ENCODE measurements at regions not wholly inside any gene's neighbourhood (a gene's known extent, or its start where the extent isn't known, plus 50 kb on each side); places are given as distances from the start of the nearest gene placed in this dataset.

- H3K4me3 ChIP-seq (ENCODE audit: insufficient read depth, low read depth, low read length): no peak overlapping the region
- 87 to 92% methylated on average over 5 of the region's 5 CpGs for WGBS, 2 experiments
- H3K27ac ChIP-seq (ENCODE audit: insufficient read depth, low read depth, low read length, poor library complexity, severe bottlenecking): no peak overlapping the region
- no peaks in the 10 kb centered on the region for H3K27me3 ChIP-seq (ENCODE audit: control insufficient read depth, insufficient read depth, low read length, poor library complexity, severe bottlenecking)
- H3K36me3 ChIP-seq (ENCODE audit: control insufficient read depth, insufficient read depth, low read length): no peaks in the 10 kb centered on the region
- H3K4me1 ChIP-seq (ENCODE audit: control insufficient read depth, insufficient read depth, low read length): no peaks in the 10 kb centered on the region
- no peaks in the 10 kb centered on the region for H3K9me3 ChIP-seq (ENCODE audit: control insufficient read depth, low read length)
Observed at GRCh38 chr16:54480429-54480828, 193.8 kb upstream of the IRX3 start.

- no peak overlapping the region for H3K4me3 ChIP-seq (ENCODE audit: insufficient read depth, low read depth, low read length)
- 100% methylated on average over 1 of the region's 1 CpG; no CpG with 5 or more reads in 1 of the 2 experiments for WGBS, 2 experiments
Observed at GRCh38 chr16:54479546-54479945, 193.0 kb upstream of the IRX3 start.

GRCh38 chr16:54477714-54478113 is 191.1 kb upstream of the IRX3 start:
- H3K4me3 ChIP-seq (ENCODE audit: insufficient read depth, low read depth, low read length): no peak overlapping the region
- no peaks in the 10 kb centered on the region for H3K36me3 ChIP-seq (ENCODE audit: control insufficient read depth, insufficient read depth, low read length)
- no peaks in the 10 kb centered on the region for H3K27me3 ChIP-seq (ENCODE audit: control insufficient read depth, insufficient read depth, low read length, poor library complexity, severe bottlenecking)
- H3K4me1 ChIP-seq (ENCODE audit: control insufficient read depth, insufficient read depth, low read length): no peaks in the 10 kb centered on the region
- H3K9me3 ChIP-seq (ENCODE audit: control insufficient read depth, low read length): no peaks in the 10 kb centered on the region
- 75 to 78% methylated on average over 6 of the region's 6 CpGs for WGBS, 2 experiments
- no peak overlapping the region for H3K27ac ChIP-seq (ENCODE audit: insufficient read depth, low read depth, low read length, poor library complexity, severe bottlenecking)

More at GRCh38 chr16:54479546-54479945, 193.0 kb upstream of the IRX3 start:
- H3K36me3 ChIP-seq (ENCODE audit: control insufficient read depth, insufficient read depth, low read length): no peaks in the 10 kb centered on the region
- H3K27ac ChIP-seq (ENCODE audit: insufficient read depth, low read depth, low read length, poor library complexity, severe bottlenecking): no peak overlapping the region
- H3K4me1 ChIP-seq (ENCODE audit: control insufficient read depth, insufficient read depth, low read length): no peaks in the 10 kb centered on the region
- H3K27me3 ChIP-seq (ENCODE audit: control insufficient read depth, insufficient read depth, low read length, poor library complexity, severe bottlenecking): no peaks in the 10 kb centered on the region
- no peaks in the 10 kb centered on the region for H3K9me3 ChIP-seq (ENCODE audit: control insufficient read depth, low read length)

- H3K4me3 ChIP-seq (ENCODE audit: insufficient read depth, low read depth, low read length): no peak overlapping the region
- 83 to 90% methylated on average over 5 of the region's 5 CpGs for WGBS, 2 experiments
- H3K4me1 ChIP-seq (ENCODE audit: control insufficient read depth, insufficient read depth, low read length): no peaks in the 10 kb centered on the region
- no peaks in the 10 kb centered on the region for H3K9me3 ChIP-seq (ENCODE audit: control insufficient read depth, low read length)
- no peak overlapping the region for H3K27ac ChIP-seq (ENCODE audit: insufficient read depth, low read depth, low read length, poor library complexity, severe bottlenecking)
- no peaks in the 10 kb centered on the region for H3K36me3 ChIP-seq (ENCODE audit: control insufficient read depth, insufficient read depth, low read length)
- H3K27me3 ChIP-seq (ENCODE audit: control insufficient read depth, insufficient read depth, low read length, poor library complexity, severe bottlenecking): no peaks in the 10 kb centered on the region
Observed at GRCh38 chr16:54475019-54475601, 188.5 kb upstream of the IRX3 start.

- Histone ChIP-seq H3K27me3 (ENCODE audit: control insufficient read depth, insufficient read depth, low read length, poor library complexity, severe bottlenecking) (no peaks in the 10 kb centered on the region), H3K36me3 (ENCODE audit: control insufficient read depth, insufficient read depth, low read length) (no peaks in the 10 kb centered on the region), H3K4me3 (ENCODE audit: insufficient read depth, low read depth, low read length) (no peak overlapping the region), H3K27ac (ENCODE audit: insufficient read depth, low read depth, low read length, poor library complexity, severe bottlenecking) (no peak overlapping the region), H3K9me3 (ENCODE audit: control insufficient read depth, low read length) (no peaks in the 10 kb centered on the region), H3K4me1 (ENCODE audit: control insufficient read depth, insufficient read depth, low read length) (no peaks in the 10 kb centered on the region)
- WGBS, 2 experiments: 88 to 90% methylated on average over 8 of the region's 8 CpGs
Observed at GRCh38 chr16:54473226-54473993, 186.8 kb upstream of the IRX3 start.

- WGBS, 2 experiments: 86 to 95% methylated on average over 2 of the region's 2 CpGs
- Histone ChIP-seq H3K27me3 (ENCODE audit: control insufficient read depth, insufficient read depth, low read length, poor library complexity, severe bottlenecking) (no peaks in the 10 kb centered on the region), H3K4me1 (ENCODE audit: control insufficient read depth, insufficient read depth, low read length) (no peaks in the 10 kb centered on the region), H3K27ac (ENCODE audit: insufficient read depth, low read depth, low read length, poor library complexity, severe bottlenecking) (no peak overlapping the region), H3K36me3 (ENCODE audit: control insufficient read depth, insufficient read depth, low read length) (no peaks in the 10 kb centered on the region), H3K4me3 (ENCODE audit: insufficient read depth, low read depth, low read length) (no peak overlapping the region), H3K9me3 (ENCODE audit: control insufficient read depth, low read length) (no peaks in the 10 kb centered on the region)
Observed at GRCh38 chr16:54467398-54467797, 180.8 kb upstream of the IRX3 start.

GRCh38 chr16:54466233-54466632 is 179.6 kb upstream of the IRX3 start:
- no peak overlapping the region for H3K4me3 ChIP-seq (ENCODE audit: insufficient read depth, low read depth, low read length)
- H3K4me1 ChIP-seq (ENCODE audit: control insufficient read depth, insufficient read depth, low read length): peaks cover 8% of the 10 kb centered on the region
- 87 to 94% methylated on average over 3 of the region's 3 CpGs for WGBS, 2 experiments
- H3K27me3 ChIP-seq (ENCODE audit: control insufficient read depth, insufficient read depth, low read length, poor library complexity, severe bottlenecking): no peaks in the 10 kb centered on the region
- H3K36me3 ChIP-seq (ENCODE audit: control insufficient read depth, insufficient read depth, low read length): no peaks in the 10 kb centered on the region
- H3K9me3 ChIP-seq (ENCODE audit: control insufficient read depth, low read length): no peaks in the 10 kb centered on the region
- no peak overlapping the region for H3K27ac ChIP-seq (ENCODE audit: insufficient read depth, low read depth, low read length, poor library complexity, severe bottlenecking)

- H3K36me3 ChIP-seq (ENCODE audit: control insufficient read depth, insufficient read depth, low read length): no peaks in the 10 kb centered on the region
- H3K27me3 ChIP-seq (ENCODE audit: control insufficient read depth, insufficient read depth, low read length, poor library complexity, severe bottlenecking): no peaks in the 10 kb centered on the region
- peaks cover 8% of the 10 kb centered on the region for H3K4me1 ChIP-seq (ENCODE audit: control insufficient read depth, insufficient read depth, low read length)
- 99 to 100% methylated on average over 4 of the region's 4 CpGs for WGBS, 2 experiments
- H3K4me3 ChIP-seq (ENCODE audit: insufficient read depth, low read depth, low read length): no peak overlapping the region
- H3K9me3 ChIP-seq (ENCODE audit: control insufficient read depth, low read length): no peaks in the 10 kb centered on the region
- H3K27ac ChIP-seq (ENCODE audit: insufficient read depth, low read depth, low read length, poor library complexity, severe bottlenecking): no peak overlapping the region
Observed at GRCh38 chr16:54465063-54465462, 178.5 kb upstream of the IRX3 start.

GRCh38 chr16:54462771-54463170 is 176.2 kb upstream of the IRX3 start:
- no peaks in the 10 kb centered on the region for H3K27me3 ChIP-seq (ENCODE audit: control insufficient read depth, insufficient read depth, low read length, poor library complexity, severe bottlenecking)
- H3K27ac ChIP-seq (ENCODE audit: insufficient read depth, low read depth, low read length, poor library complexity, severe bottlenecking): no peak overlapping the region
- no peaks in the 10 kb centered on the region for H3K9me3 ChIP-seq (ENCODE audit: control insufficient read depth, low read length)
- peaks cover 8% of the 10 kb centered on the region for H3K4me1 ChIP-seq (ENCODE audit: control insufficient read depth, insufficient read depth, low read length)
- 90 to 100% methylated on average over 1 of the region's 2 CpGs for WGBS, 2 experiments
- no peaks in the 10 kb centered on the region for H3K36me3 ChIP-seq (ENCODE audit: control insufficient read depth, insufficient read depth, low read length)
- H3K4me3 ChIP-seq (ENCODE audit: insufficient read depth, low read depth, low read length): no peak overlapping the region

GRCh38 chr16:54462151-54462651 is 175.6 kb upstream of the IRX3 start:
- no peaks in the 10 kb centered on the region for H3K27me3 ChIP-seq (ENCODE audit: control insufficient read depth, insufficient read depth, low read length, poor library complexity, severe bottlenecking)
- H3K36me3 ChIP-seq (ENCODE audit: control insufficient read depth, insufficient read depth, low read length): no peaks in the 10 kb centered on the region
- no peak overlapping the region for H3K4me3 ChIP-seq (ENCODE audit: insufficient read depth, low read depth, low read length)
- no peak overlapping the region for H3K27ac ChIP-seq (ENCODE audit: insufficient read depth, low read depth, low read length, poor library complexity, severe bottlenecking)
- 87 to 91% methylated on average over 1 to 2 of the region's 2 CpGs for WGBS, 2 experiments
- H3K4me1 ChIP-seq (ENCODE audit: control insufficient read depth, insufficient read depth, low read length): peaks cover 8% of the 10 kb centered on the region
- H3K9me3 ChIP-seq (ENCODE audit: control insufficient read depth, low read length): no peaks in the 10 kb centered on the region

Measured in ectodermal cell (in vitro differentiated cells).